ENCODE measurements at regions not wholly inside any gene's neighbourhood (a gene's known extent, or its start where the extent isn't known, plus 50 kb on each side); places are given as distances from the start of the nearest gene placed in this dataset.

DNA sequence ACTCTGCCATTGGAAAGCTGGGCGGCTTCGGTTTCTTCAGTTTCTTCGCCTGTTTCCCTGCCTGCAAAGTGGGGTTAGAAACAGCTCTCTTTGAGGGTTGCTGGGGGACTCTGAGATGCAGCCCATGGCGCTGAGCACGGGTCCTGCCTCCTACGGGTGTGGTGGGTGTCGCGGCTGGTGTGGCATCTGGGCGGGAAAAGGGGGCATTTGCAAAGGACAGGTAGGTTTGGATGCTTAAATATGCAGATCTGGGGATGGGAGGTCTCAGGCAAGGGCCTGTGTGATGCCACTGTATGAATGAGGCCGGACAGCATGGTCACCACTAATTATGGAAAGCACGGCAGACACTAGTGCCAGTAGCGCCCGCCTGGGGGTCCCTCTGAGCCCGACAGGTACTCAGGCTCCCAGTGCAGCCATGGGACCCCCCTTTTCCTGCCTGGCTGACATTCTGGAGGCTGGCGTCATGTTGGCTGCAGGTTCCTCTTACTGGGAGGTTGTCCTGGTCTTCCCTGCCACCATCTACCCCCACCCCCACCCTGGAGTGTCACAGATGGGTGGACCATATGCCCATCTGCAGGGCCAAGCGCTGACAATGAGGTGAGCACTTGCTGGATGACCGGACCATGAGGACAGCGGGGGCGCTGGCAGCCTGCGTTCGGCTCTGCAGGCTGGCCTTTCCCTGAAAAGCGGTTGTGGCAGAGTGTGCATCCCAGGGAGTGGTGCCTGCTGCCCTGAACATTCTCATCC lies 237.7 kb downstream of the SEC14L1 start:
- peaks cover 86% of the 10 kb centered on the region for H3K4me1 Mint-ChIP-seq
- TF ChIP-seq, protein P1, sequence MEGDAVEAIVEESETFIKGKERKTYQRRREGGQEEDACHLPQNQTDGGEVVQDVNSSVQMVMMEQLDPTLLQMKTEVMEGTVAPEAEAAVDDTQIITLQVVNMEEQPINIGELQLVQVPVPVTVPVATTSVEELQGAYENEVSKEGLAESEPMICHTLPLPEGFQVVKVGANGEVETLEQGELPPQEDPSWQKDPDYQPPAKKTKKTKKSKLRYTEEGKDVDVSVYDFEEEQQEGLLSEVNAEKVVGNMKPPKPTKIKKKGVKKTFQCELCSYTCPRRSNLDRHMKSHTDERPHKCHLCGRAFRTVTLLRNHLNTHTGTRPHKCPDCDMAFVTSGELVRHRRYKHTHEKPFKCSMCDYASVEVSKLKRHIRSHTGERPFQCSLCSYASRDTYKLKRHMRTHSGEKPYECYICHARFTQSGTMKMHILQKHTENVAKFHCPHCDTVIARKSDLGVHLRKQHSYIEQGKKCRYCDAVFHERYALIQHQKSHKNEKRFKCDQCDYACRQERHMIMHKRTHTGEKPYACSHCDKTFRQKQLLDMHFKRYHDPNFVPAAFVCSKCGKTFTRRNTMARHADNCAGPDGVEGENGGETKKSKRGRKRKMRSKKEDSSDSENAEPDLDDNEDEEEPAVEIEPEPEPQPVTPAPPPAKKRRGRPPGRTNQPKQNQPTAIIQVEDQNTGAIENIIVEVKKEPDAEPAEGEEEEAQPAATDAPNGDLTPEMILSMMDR (conservative IDR thresholded peaks at IDR 0.05) = no peak
- H3K9me3 Mint-ChIP-seq = no peaks in the 10 kb centered on the region
- peak overlapping the region; percentile 100 for H3K4me3 Mint-ChIP-seq
- H3K27me3 Mint-ChIP-seq (ENCODE audit: low read depth) = peaks cover 2% of the 10 kb centered on the region
- DNase-seq (ENCODE audit: low read depth, low spot score) = no peak
- H3K36me3 Mint-ChIP-seq (ENCODE audit: low read depth) = peaks cover 2% of the 10 kb centered on the region
- H3K27ac Mint-ChIP-seq (ENCODE audit: unreplicated experiment) = no peak overlapping the region

DNA sequence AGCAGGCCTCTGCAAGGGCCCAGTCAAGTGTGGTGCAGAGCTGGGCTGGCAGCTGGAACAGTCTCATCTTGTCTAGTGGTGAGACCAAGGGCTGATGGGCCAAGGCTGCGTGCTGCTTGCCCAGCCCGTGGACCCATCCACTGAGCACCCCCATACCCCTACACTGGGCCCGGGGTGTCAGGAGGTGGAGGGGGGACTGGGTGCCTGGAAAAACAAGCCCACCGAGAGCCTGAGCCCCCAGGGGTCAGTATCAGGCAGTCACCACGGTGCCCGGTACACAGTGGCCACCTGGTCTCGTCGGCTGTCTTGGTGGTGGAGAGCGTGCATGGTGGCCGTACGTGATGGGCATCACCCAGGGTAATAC lies 238.3 kb downstream of the SEC14L1 start:
- H3K36me3 Mint-ChIP-seq (ENCODE audit: low read depth) = peaks cover 2% of the 10 kb centered on the region
- TF ChIP-seq, protein P1 (conservative IDR thresholded peaks at IDR 0.05) = no peak

DNA sequence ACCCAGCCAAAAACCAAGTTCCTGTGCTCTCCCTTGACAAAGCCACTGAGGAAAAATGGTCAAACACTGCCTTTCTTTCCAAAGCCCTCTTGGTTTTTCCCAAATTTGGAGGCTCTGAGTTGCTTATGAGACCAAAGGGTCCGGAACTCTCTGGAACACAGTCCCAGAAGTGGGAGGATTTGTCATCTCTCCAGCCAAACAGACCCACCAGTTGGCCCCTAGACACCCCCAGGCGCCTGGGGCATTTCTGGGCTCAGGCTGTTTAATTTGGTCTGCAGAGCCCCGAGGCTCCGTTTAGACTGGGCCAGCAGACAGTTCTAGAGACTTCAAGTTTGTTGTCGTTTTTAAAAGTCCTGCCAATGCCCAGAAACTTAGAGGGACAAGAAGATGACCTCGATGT lies 239.1 kb downstream of the SEC14L1 start:
- no peak for DNase-seq (ENCODE audit: low read depth, low spot score)
- Mint-ChIP-seq H3K4me1 (peaks cover 91% of the 10 kb centered on the region), H3K36me3 (ENCODE audit: low read depth) (no peaks in the 10 kb centered on the region), H3K9me3 (no peaks in the 10 kb centered on the region), H3K27ac (ENCODE audit: unreplicated experiment) (no peak overlapping the region), H3K4me3 (peak overlapping the region; percentile 41), H3K27me3 (ENCODE audit: low read depth) (no peaks in the 10 kb centered on the region)
- TF ChIP-seq, protein P1 (conservative IDR thresholded peaks at IDR 0.05) = no peak

More for the DNA sequence above, 238.3 kb downstream of the SEC14L1 start:
- Mint-ChIP-seq H3K4me1 (peaks cover 91% of the 10 kb centered on the region), H3K4me3 (no peak overlapping the region), H3K27me3 (ENCODE audit: low read depth) (peaks cover 2% of the 10 kb centered on the region), H3K9me3 (no peaks in the 10 kb centered on the region), H3K27ac (ENCODE audit: unreplicated experiment) (no peak overlapping the region)
- no peak for DNase-seq (ENCODE audit: low read depth, low spot score)

DNA sequence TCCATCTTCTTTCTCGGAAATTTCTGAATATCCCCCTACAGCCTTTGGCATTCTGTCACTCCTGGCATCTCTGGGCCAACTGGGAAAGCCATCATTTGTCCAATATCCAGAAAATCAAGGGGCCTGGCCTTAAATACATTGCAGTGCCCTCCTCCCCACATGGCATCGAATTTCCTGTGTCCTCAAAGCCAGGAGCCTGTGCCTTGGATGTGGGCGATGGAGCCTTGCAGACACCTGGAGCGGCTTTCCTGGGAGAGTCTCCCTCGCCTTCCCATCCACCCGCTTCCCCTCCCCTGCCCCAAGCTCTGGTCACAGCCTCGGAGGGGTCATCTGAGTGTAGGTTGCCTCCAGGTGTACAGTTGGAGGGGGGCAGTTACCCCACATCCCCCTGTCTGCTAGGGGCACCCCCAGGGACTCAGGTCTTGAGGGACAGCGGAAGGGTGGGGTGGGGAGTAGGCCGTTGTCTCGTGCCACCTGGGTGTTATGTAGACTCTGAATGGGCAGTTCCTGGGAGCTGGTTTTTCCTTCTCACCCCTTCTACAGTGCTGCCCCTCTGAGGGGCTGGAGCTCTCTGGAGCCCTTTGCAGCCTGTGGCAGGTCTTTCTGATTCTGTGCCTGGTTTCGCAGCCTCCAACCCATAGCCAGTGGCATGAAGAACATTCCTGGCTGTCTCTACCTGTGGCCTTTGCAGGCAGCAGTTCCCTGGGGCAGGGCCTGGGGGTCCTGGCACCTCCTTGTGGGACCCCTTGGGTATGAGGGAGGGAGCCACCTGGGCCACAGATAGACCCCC lies 239.8 kb downstream of the SEC14L1 start:
- Mint-ChIP-seq H3K36me3 (ENCODE audit: low read depth) (no peaks in the 10 kb centered on the region), H3K27ac (ENCODE audit: unreplicated experiment) (no peak overlapping the region), H3K9me3 (no peaks in the 10 kb centered on the region), H3K27me3 (ENCODE audit: low read depth) (no peaks in the 10 kb centered on the region), H3K4me1 (peaks cover 87% of the 10 kb centered on the region), H3K4me3 (no peak overlapping the region)
- TF ChIP-seq, protein P1 (conservative IDR thresholded peaks at IDR 0.05) = no peak
- DNase-seq (ENCODE audit: low read depth, low spot score) = no peak

DNA sequence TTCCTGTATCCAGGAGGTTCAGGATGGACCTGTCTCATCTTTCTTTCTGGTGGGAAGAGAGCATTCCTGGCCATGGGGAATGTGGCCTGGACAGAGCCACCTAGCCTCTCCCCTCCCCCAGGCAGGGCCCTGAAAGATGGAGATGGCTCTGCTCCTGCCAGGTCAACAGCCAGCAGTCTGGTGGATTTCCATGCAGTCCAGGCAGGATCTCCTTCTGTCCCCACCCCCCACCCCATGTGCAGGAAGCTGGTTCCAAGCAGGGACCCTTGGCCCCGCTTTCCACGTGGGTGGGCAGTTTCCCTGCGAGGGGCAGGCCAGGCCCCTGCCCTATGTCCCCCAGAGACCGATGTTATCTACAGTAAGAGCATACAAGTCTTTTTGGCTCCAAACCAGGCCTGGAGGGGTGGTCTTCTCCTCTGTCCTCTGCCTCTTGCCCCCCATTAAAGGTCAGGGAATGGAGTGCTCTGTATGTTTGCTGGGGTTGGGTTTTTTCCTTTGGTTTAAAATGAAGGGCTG lies 240.5 kb downstream of the SEC14L1 start:
- Mint-ChIP-seq H3K4me1 (peaks cover 87% of the 10 kb centered on the region), H3K4me3 (peak overlapping the region; percentile 50)

More for the DNA sequence above, 240.5 kb downstream of the SEC14L1 start:
- Mint-ChIP-seq H3K36me3 (ENCODE audit: low read depth) (no peaks in the 10 kb centered on the region), H3K27me3 (ENCODE audit: low read depth) (no peaks in the 10 kb centered on the region), H3K9me3 (no peaks in the 10 kb centered on the region), H3K27ac (ENCODE audit: unreplicated experiment) (no peak overlapping the region)
- TF ChIP-seq, protein P1 (conservative IDR thresholded peaks at IDR 0.05) = no peak
- no peak for DNase-seq (ENCODE audit: low read depth, low spot score)

All from neural crest cell (in vitro differentiated cells).